D721Med (cell line): ENCODE measurements at regions not wholly inside any gene's neighbourhood (a gene's known extent, or its start where the extent isn't known, plus 50 kb on each side); places are given as distances from the start of the nearest gene placed in this dataset.
"Not testable (repeated sequence)": the region's sequence is repeated elsewhere in the genome, so short reads cannot be mapped to it uniquely, and the experiment has no call there.

ENCODE experiments used
- DNase-seq: peaks from one replicate; pipeline ENCODE4 v3.0.0; 2011; ENCODE audit warnings: low spot score; ENCODE audit not compliant: insufficient read length
- FAIRE-seq: peaks from 2 replicates; lab custom pipeline; 2011; peaks lifted over from hg19 to GRCh38; lab: Jason Lieb, UNC
- CTCF ChIP-seq: IDR thresholded peaks from 2 replicates; pipeline ENCODE4 v1.5.1; 2012; ENCODE audit warnings: mild to moderate bottlenecking, control low read depth; ENCODE audit not compliant: insufficient read depth; ENCODE audit errors: missing control alignments

GRCh38 chr4:121583396-121583795 lies 113.4 kb downstream of the ANXA5 start:
- no peak for FAIRE-seq
- no peak for TF ChIP-seq CTCF
- DNase-seq, result no peak

DNA sequence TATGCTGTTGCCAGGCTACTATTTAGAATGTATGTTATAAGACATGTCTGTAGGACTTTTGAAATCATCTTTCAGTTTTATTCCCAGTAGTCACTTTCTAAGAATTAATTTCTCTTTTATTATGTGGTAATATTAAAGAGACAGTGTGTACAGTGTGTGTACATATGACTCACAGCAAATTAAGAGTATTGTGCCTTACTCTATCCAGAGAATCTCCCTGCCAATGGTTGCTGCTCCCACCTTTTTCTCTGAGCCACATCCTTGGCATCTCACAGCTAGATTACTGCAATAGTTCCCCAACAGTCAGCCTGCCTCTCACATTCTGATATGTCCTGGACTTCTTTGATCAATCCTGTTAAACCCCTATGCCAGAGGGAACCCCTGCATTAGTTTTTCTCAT lies 114.5 kb downstream of the ANXA5 start:
- FAIRE-seq (no peak), DNase-seq (no peak)
- TF ChIP-seq CTCF, result no peak

- not testable (repeated sequence) for DNase-seq, FAIRE-seq
Observed at GRCh38 chr4:121575392-121575791, 121.4 kb downstream of the ANXA5 start.

DNA sequence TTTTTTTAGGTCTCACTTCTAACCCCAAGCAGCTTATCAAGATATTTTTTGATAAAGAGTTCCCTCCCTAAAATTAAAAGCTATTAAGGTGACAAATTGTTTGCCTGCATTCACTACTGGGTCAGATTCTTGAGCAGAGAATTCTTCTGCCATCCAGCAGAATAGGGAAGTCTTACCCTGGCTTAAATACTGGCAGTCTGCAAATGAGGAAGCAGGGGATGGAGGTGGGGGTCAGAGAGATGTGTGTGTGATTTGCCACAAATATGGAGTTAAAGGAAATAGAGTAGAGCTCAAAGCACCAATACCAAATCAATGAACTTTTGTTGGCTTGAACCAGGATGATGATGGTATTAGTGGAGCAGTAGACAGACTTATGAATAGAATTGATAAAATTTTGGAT lies 122.2 kb downstream of the ANXA5 start:
- no peak for TF ChIP-seq CTCF
- DNase-seq (no peak), FAIRE-seq (no peak)

DNA sequence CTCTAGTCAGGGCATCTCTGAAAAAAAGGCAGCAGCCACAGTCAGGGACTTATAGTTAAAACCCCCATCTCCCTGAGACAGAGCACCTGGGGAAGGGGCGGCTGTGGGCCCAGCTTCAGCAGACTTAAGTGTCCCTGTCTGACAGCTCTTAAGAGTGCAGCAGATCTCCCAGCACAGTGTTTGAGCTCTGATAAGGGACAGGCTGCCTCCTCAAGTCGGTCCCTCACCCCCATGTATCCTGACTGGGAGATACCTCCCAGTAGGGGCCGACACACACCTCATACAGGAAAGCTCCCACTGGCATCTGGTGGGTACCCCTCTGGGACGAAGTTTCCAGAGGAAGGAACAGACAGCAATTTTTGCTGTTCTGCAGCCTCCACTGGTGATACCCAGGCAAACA lies 129.0 kb downstream of the ANXA5 start:
- FAIRE-seq (no peak), DNase-seq (no peak)
- TF ChIP-seq CTCF, result no peak

GRCh38 chr4:121564840-121565375 lies 131.9 kb downstream of the ANXA5 start:
- TF ChIP-seq CTCF, result no peak
- FAIRE-seq (no peak), DNase-seq (no peak)

GRCh38 chr4:121562811-121563210 lies 134.0 kb downstream of the ANXA5 start:
- FAIRE-seq (no peak), DNase-seq (no peak)
- TF ChIP-seq CTCF, result no peak
